Endometrial microvascular endothelial cells (primary cell): ENCODE measurements at regions not wholly inside any gene's neighbourhood (a gene's known extent, or its start where the extent isn't known, plus 50 kb on each side); places are given as distances from the start of the nearest gene placed in this dataset.

ENCODE experiments used
- in situ Hi-C: cut with HindIII; loops from 2 replicates; pipeline ENCODE4 v1.10.0; 2017; ENCODE audit warnings: low sequenced_read_pairs, low pct_unique_long_range_greater_than_20kb; ENCODE audit errors: inconsistent ontology term

- in situ Hi-C loops = no loop called here
Observed at GRCh38 chr7:94324380-94325121, 70.1 kb upstream of the COL1A2 start.

DNA sequence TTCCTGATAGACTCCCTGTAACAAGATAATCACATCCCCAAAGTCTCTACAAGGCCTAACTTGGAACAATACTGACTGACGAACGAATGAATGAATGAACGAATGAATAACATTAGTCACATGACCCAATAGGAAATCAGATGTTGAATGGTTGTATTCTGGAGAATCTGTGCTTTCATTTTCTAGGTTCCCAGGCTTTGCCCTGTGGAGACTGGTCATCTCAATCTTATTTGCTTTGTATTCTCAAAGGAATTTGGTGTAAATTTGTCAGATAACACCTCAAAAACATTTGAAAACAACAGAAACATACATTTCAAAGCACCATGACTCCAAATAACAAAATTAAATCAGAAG, 69.6 kb upstream of the COL1A2 start:
- in situ Hi-C loops = no loop called here

- in situ Hi-C loops = no loop called here
Observed at GRCh38 chr7:94330269-94331020, 64.2 kb upstream of the COL1A2 start.

GRCh38 chr7:94332571-94332970, 62.1 kb upstream of the COL1A2 start:
- in situ Hi-C loops = no loop called here

DNA sequence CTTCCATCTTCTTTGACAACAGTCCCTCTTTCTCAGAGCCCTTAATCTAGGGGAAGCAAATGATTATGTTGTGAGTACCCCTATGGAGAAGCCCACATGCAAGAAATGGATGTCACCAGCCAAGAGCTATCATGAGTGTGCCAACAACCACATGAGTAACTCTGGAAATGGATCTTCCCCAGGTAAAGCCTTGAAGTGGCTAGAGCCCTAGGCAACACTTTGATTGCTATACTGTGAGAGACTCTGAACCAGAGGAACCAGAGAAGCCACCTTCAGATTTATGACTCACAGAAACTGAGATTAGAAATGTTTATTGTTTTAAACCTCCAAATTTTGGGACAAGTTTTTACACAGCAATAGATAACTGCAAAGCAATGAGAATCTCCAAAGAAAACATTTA, 60.9 kb upstream of the COL1A2 start:
- in situ Hi-C loops = no loop called here

DNA sequence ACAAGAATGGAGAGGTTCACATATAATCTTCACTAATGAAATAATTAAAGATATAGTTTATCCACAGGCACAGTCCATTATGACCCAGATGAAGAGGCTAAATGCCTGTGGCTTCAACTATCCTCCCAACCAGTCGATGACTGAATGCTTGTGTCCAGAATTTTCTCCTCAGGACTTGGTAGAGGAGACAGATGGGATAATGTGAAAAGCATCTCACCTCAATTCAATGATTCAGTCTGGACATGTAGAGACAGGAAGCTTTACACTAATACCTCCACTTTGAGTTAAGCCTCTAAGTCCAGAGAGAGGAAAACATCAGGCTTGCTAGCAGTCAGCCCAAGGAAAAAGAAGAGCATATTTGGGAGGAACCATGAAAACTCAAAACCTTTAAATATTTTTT, 59.1 kb upstream of the COL1A2 start:
- in situ Hi-C loops = no loop called here

DNA sequence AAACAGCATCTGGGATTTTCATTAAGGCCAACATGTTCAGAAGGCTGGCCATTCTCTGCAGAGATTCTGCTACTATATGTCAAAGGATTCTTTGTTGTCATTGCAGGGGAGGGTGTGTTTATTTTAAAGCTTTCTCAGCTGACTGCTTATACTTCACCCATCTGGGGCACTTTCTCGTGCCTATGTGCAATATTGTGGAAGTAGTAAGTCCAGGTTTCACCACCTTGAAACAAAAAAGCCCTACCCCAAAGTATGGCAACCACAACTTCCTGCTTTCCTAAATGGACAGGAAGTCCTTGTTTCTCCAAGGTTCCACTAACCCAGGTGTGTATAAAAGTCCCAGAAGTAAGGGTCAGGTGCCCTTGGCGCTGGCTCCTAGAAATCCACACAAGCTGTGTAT, 58.7 kb upstream of the COL1A2 start:
- in situ Hi-C loops = no loop called here

DNA sequence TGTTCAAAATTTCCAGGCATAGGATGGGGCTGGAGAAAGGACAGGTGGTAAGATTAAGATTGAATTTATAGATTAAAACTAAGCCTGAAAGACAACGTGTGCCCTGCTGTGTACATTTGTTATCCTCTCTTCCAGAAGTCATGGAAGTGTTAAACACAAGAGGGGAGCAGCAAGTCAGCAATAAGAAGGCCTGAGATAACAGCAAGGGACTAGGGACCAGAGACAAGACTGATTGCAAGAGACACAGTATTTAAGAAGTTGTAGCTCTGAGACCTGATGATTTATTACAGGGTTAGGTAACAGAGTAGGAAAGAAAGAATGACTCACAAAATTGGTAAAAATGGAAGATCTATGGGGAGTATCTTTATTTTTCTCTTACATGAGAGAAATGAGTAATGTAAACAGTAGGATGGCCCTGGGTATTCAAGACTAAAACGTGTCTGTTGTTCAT, 55.7 kb upstream of the COL1A2 start:
- in situ Hi-C loops = no loop called here

DNA sequence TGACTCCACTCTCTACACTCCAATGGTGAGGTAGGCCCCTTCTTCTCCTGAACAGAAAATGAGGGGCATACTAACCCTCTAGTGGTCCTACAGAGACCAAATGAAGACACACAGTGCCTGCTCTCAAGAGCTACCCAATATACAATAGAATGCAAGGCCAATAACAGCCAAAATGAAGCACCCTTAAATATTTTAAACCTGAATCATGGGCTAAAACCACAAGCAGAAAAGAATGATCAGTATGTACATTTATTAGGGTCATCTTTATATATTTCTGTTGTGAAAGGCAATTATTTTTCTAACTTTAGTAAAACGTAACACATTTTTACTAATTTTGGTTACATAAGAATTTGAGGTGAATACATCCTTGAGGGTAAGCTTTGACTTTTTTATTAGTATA, 49.9 kb upstream of the COL1A2 start:
- in situ Hi-C loops = no loop called here
